GM18505 (cell line): ENCODE measurements at regions not wholly inside any gene's neighbourhood (a gene's known extent, or its start where the extent isn't known, plus 50 kb on each side); places are given as distances from the start of the nearest gene placed in this dataset.

Source experiments
- ATAC-seq: cut with Tn5 transposase; IDR thresholded peaks from one replicate; pipeline ENCODE4 v1.9.1; 2021; ENCODE audit not compliant: unreplicated experiment
- POLR2A ChIP-seq: IDR thresholded peaks from 4 replicates; pipeline ENCODE4 v1.6.1; 2011; ENCODE audit warnings: borderline replicate concordance; ENCODE audit not compliant: insufficient read depth, insufficient read length; ENCODE audit errors: extremely low read depth

GRCh38 chr4:187193141-187193540 is 469.5 kb upstream of the FAT1 start:
- no peak for ATAC-seq
- no peak for TF ChIP-seq POLR2A

GRCh38 chr4:187204389-187204918 is 480.8 kb upstream of the FAT1 start:
- no peak for TF ChIP-seq POLR2A
- ATAC-seq = no peak

GRCh38 chr4:187207931-187208330 is 484.3 kb upstream of the FAT1 start:
- TF ChIP-seq POLR2A = no peak
- ATAC-seq = no peak

GRCh38 chr4:187208651-187209050 is 485.0 kb upstream of the FAT1 start:
- no peak for ATAC-seq
- no peak for TF ChIP-seq POLR2A

- no peak for TF ChIP-seq POLR2A
- ATAC-seq = no peak
Observed at GRCh38 chr4:187209921-187210613, 486.4 kb upstream of the FAT1 start.

- TF ChIP-seq POLR2A = no peak
- no peak for ATAC-seq
Observed at GRCh38 chr4:187212446-187213080, 488.9 kb upstream of the FAT1 start.

- no peak for ATAC-seq
- no peak for TF ChIP-seq POLR2A
Observed at GRCh38 chr4:187215438-187215837, 491.8 kb upstream of the FAT1 start.

GRCh38 chr4:187218705-187219245 is 495.1 kb upstream of the FAT1 start:
- ATAC-seq = no peak
- TF ChIP-seq POLR2A = no peak

GRCh38 chr4:187224560-187224959 is 500.9 kb upstream of the FAT1 start:
- no peak for ATAC-seq
- no peak for TF ChIP-seq POLR2A

- TF ChIP-seq POLR2A = no peak
- no peak for ATAC-seq
Observed at GRCh38 chr4:187227907-187228704, 504.4 kb upstream of the FAT1 start.

GRCh38 chr4:187232196-187232595 is 508.5 kb upstream of the FAT1 start:
- no peak for TF ChIP-seq POLR2A
- no peak for ATAC-seq

- ATAC-seq = no peak
- no peak for TF ChIP-seq POLR2A
Observed at GRCh38 chr4:187232796-187233195, 509.1 kb upstream of the FAT1 start.

- no peak for ATAC-seq
- no peak for TF ChIP-seq POLR2A
Observed at GRCh38 chr4:187235456-187236170, 512.0 kb upstream of the FAT1 start.
